HepG2 (cell line): ENCODE measurements at regions not wholly inside any gene's neighbourhood (a gene's known extent, or its start where the extent isn't known, plus 50 kb on each side); places are given as distances from the start of the nearest gene placed in this dataset.

Experiments used
- ATAC-seq: fragments of 200-7000 bp; cut with Tn5 transposase; 3 replicates; pipeline ENCODE4 v1.9.1; 2020; ENCODE audit warnings: mild to moderate bottlenecking, moderate library complexity
- BruUV-seq: library from RNA; stranded (reverse); fragments of 400-500 nt; replicated peaks from 2 replicates; lab custom pipeline; 2021; lab: Mats Ljungman, UMichigan
- CTCF ChIA-PET: fragments of 300-600 bp; formaldehyde crosslinking; extraction: SDS; loops from one replicate; lab custom pipeline; 2021; ENCODE audit warnings: low total read pairs, inconsistent platforms, low intra/inter-chr PET ratio; lab: Yijun Ruan, JAX
- POLR2A ChIA-PET: fragments of 350-600 bp; sonication (Branson Sonifier 250); formaldehyde crosslinking; loops from one replicate; lab custom pipeline; 2020; ENCODE audit warnings: antibody characterized with exemption, inconsistent platforms; lab: Yijun Ruan, JAX
- DNase-seq: peaks from one replicate; pipeline ENCODE4 v3.0.0-alpha.2; 2015; ENCODE audit warnings: low spot score
- FAIRE-seq: peaks from 3 replicates; lab custom pipeline; 2011; peaks lifted over from hg19 to GRCh38; lab: Jason Lieb, UNC
- H2AFZ ChIP-seq: one replicate; pipeline ENCODE4 v1.6.1; 2011; ENCODE audit warnings: low read length, inconsistent platforms
- H3K27ac ChIP-seq: fragments of 300-600 bp; 3 replicates; pipeline ENCODE4 v1.8.0; 2011; ENCODE audit warnings: mixed run types, mild to moderate bottlenecking, mixed read lengths, low read length, inconsistent platforms; ENCODE audit not compliant: insufficient read depth; ENCODE audit errors: extremely low read length
- H3K27me3 ChIP-seq, 2 experiments: fragments of 200-600 bp in 1 of 2; 2 replicates in 1 of 2; 3 replicates in 1 of 2; pipeline versions ENCODE4 v1.6.0 to v1.8.0; 2011; ENCODE audit warnings: low read length in 2 of 2, mild to moderate bottlenecking in 2 of 2, moderate library complexity in 2 of 2, inconsistent platforms in 1 of 2; ENCODE audit not compliant: insufficient read depth in 2 of 2, control insufficient read depth in 1 of 2
- H3K36me3 ChIP-seq, 2 experiments: fragments of 200-600 bp in 1 of 2; replicated peaks in 1 of 2; 2 replicates in 1 of 2; 3 replicates in 1 of 2; pipeline versions ENCODE4 v1.5.1 to v1.8.0; 2011; ENCODE audit warnings: low read length in 2 of 2, inconsistent platforms in 1 of 2; ENCODE audit not compliant: insufficient read depth in 2 of 2, control insufficient read depth in 1 of 2
- H3K4me1 ChIP-seq: 2 replicates; pipeline ENCODE4 v1.5.1; 2012; ENCODE audit warnings: low read length, inconsistent platforms; ENCODE audit not compliant: insufficient read depth
- H3K4me2 ChIP-seq: 2 replicates; pipeline ENCODE4 v1.6.0; 2011; ENCODE audit warnings: low read depth, low read length, inconsistent platforms
- H3K4me3 ChIP-seq, 3 experiments: fragments of 200-600 bp in 1 of 3; sonication (generic), shearing (Covaris generic) in 1 of 3; replicated peaks in 1 of 3; 2 replicates each; pipeline ENCODE4 v1.5.1; 2011 to 2016; ENCODE audit warnings: low read length in 3 of 3, inconsistent platforms in 2 of 3, low read depth in 2 of 3, mild to moderate bottlenecking in 2 of 3, control low read depth in 1 of 3, mixed read lengths in 1 of 3; ENCODE audit not compliant: insufficient read depth in 1 of 3
- H3K79me2 ChIP-seq: one replicate; pipeline ENCODE4 v1.6.1; 2011; ENCODE audit warnings: low read length, inconsistent platforms; ENCODE audit not compliant: insufficient read depth
- H3K9ac ChIP-seq: 2 replicates; pipeline ENCODE4 v1.6.0; 2011; ENCODE audit warnings: mild to moderate bottlenecking, low read depth, low read length, inconsistent platforms; ENCODE audit not compliant: insufficient read depth
- H3K9me3 ChIP-seq: 2 replicates; pipeline ENCODE4 v1.5.1; 2012; ENCODE audit warnings: mild to moderate bottlenecking, low read length
- H4K20me1 ChIP-seq: 2 replicates; pipeline ENCODE4 v1.6.0; 2011; ENCODE audit warnings: inconsistent platforms, mild to moderate bottlenecking, low read length, moderate library complexity; ENCODE audit not compliant: insufficient read depth
- ATRX ChIP-seq: sonication (generic); formaldehyde crosslinking; IDR thresholded peaks from 2 replicates; pipeline ENCODE4 v1.4.0; 2020; ENCODE audit warnings: missing genetic modification reagents, borderline replicate concordance
- ELF1 ChIP-seq: sonication (generic); formaldehyde crosslinking; IDR thresholded peaks from 2 replicates; pipeline ENCODE4 v1.4.0; 2020; ENCODE audit warnings: missing genetic modification reagents
- ELF3 ChIP-seq: IDR thresholded peaks from 2 replicates; pipeline ENCODE4 v1.6.1; 2016; ENCODE audit warnings: missing genetic modification reagents, missing compliant biosample characterization
- EZH2 ChIP-seq: conservative IDR thresholded peaks from 2 replicates; pipeline ENCODE4 v1.6.1; 2012; ENCODE audit warnings: mild to moderate bottlenecking, low read depth, low read length, moderate library complexity
- HHEX ChIP-seq: IDR thresholded peaks from 2 replicates; pipeline ENCODE4 v1.6.1; 2016; ENCODE audit warnings: control low read depth
- NBN ChIP-seq: fragments of 450-650 bp; conservative IDR thresholded peaks from 2 replicates; pipeline ENCODE4 v1.6.1; 2017
- ONECUT2 ChIP-seq: sonication (generic); formaldehyde crosslinking; IDR thresholded peaks from 2 replicates; pipeline ENCODE4 v1.4.0; 2020; ENCODE audit warnings: missing genetic modification reagents
- PITX1 ChIP-seq: sonication (generic); formaldehyde crosslinking; IDR thresholded peaks from 2 replicates; pipeline ENCODE4 v1.5.1; 2020; ENCODE audit warnings: mild to moderate bottlenecking, missing genetic modification reagents
- ZNF230 ChIP-seq: sonication (generic); formaldehyde crosslinking; IDR thresholded peaks from 2 replicates; pipeline ENCODE4 v1.4.0; 2020; ENCODE audit warnings: mild to moderate bottlenecking, missing genetic modification reagents
- ZNF616 ChIP-seq: sonication (generic); formaldehyde crosslinking; IDR thresholded peaks from 2 replicates; pipeline ENCODE4 v1.5.0; 2020; ENCODE audit warnings: low read depth, mild to moderate bottlenecking, missing genetic modification reagents
- ZSCAN25 ChIP-seq: sonication (generic); formaldehyde crosslinking; IDR thresholded peaks from 2 replicates; pipeline ENCODE4 v1.8.0; 2022; ENCODE audit warnings: mild to moderate bottlenecking, missing genetic modification reagents
- WGBS: methylation state at CpG from one replicate; pipeline ENCODE4 v1.1.6; 2017; ENCODE audit warnings: low lambda C conversion rate; 5-methylcytosine and 5-hydroxymethylcytosine counted together
- in situ Hi-C: cut with HindIII; loops from 2 replicates; pipeline ENCODE4 v1.10.0; 2017; ENCODE audit warnings: low pct_unique_long_range_greater_than_20kb; ENCODE audit not compliant: extremely low pct_ligation_motif_present
- intact Hi-C: fragments of 100-400 bp; cut with micrococcal nuclease; formaldehyde crosslinking; loops from one replicate; pipeline ENCODE4 v1.10.0; 2022; ENCODE audit not compliant: unreplicated experiment
- TF ChIP-seq, protein P1 (sequence below): sonication (generic); formaldehyde crosslinking; IDR thresholded peaks from 2 replicates; pipeline ENCODE4 v1.9.0; 2021; ENCODE audit warnings: missing genetic modification reagents, mild to moderate bottlenecking, borderline replicate concordance
- TF ChIP-seq, protein P2 (sequence below): conservative IDR thresholded peaks from 2 replicates; pipeline ENCODE4 v1.6.1; 2018; ENCODE audit warnings: missing genetic modification reagents
- TF ChIP-seq, protein P3 (sequence below): fragments of 450-650 bp; IDR thresholded peaks from 2 replicates; pipeline ENCODE4 v1.6.1; 2016

DNA sequence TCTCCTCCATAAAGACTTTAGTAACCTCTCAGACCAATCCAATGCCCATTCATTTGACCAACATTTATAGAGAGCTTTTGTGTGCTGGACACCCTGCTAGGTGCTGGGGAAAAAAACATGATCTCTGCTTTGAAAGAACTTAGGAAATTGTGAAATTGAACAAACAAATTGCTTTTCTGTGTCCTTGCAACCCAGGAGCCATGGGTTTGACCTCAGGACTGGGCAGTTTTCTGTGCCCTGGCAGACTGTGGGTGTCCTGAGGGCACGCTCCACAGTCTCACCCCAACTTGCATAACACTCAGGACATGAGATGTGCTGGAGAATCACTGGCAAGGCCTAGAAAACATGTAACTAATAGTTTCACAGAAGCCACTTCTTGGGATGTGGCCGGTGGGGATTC, 429.1 kb upstream of the ZMIZ1 start (continued):
- TF ChIP-seq ATRX (CRISPR knock-in tag) (no peak), ELF3 (CRISPR knock-in tag) (no peak), ONECUT2 (no peak), ELF1 (CRISPR knock-in tag) (no peak), HHEX (CRISPR knock-in tag) (no peak), ZSCAN25 (CRISPR knock-in tag) (no peak), EZH2 (no peak)
- TF ChIP-seq, protein P1, sequence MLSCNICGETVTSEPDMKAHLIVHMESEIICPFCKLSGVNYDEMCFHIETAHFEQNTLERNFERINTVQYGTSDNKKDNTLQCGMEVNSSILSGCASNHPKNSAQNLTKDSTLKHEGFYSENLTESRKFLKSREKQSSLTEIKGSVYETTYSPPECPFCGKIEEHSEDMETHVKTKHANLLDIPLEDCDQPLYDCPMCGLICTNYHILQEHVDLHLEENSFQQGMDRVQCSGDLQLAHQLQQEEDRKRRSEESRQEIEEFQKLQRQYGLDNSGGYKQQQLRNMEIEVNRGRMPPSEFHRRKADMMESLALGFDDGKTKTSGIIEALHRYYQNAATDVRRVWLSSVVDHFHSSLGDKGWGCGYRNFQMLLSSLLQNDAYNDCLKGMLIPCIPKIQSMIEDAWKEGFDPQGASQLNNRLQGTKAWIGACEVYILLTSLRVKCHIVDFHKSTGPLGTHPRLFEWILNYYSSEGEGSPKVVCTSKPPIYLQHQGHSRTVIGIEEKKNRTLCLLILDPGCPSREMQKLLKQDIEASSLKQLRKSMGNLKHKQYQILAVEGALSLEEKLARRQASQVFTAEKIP (CRISPR knock-in tag) = no peak
- TF ChIP-seq, protein P2, sequence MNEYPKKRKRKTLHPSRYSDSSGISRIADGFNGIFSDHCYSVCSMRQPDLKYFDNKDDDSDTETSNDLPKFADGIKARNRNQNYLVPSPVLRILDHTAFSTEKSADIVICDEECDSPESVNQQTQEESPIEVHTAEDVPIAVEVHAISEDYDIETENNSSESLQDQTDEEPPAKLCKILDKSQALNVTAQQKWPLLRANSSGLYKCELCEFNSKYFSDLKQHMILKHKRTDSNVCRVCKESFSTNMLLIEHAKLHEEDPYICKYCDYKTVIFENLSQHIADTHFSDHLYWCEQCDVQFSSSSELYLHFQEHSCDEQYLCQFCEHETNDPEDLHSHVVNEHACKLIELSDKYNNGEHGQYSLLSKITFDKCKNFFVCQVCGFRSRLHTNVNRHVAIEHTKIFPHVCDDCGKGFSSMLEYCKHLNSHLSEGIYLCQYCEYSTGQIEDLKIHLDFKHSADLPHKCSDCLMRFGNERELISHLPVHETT = no peak
- TF ChIP-seq, all 625 proteins: peak for 31

DNA sequence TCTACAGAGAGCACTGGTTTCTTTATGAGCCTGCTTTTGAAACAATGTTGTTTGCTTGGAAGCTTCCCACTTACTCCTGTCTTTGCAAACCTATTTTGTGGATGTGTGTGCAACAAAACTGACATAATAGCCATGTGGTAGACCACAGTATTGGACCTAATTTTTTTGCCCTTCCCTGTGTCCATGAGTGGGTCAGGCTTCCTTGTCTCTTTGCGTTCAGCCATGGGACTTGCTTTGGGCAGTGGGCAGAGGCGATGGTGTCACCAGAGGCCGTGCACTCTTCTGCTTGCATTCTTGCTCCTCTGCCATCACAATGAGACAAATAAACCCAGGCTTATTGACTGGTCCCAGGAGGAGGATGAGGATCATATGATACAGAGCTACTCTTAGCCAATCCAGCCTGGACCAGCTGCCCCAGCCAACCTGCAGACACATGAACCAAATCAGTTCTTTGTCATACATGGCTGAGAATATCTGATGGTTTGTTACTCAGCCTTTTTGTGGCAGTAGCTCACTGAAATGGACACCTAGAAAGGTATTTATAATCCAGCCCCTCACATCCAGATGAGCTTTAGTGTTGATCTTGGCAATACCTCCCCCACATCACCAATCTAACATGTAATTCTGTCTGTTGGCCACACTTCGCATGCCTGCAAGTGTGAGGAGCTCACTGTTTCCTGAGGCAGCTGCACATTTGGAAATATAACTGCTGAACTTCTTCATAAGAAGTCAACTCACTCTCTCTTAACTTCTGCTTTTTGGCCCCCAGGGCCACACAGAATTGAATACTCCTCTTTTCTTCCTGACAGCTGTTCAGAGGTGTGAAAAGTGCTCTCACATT, 427.8 kb upstream of the ZMIZ1 start:
- no peaks in the 10 kb centered on the region for H3K36me3 ChIP-seq
- H3K9me3 ChIP-seq = peaks cover 4% of the 10 kb centered on the region; the same call in 1 of the 2 replicates
- ATAC-seq = no peak
- no peak for DNase-seq
- no peak for TF ChIP-seq ZNF616 (CRISPR knock-in tag)
- no peak for TF ChIP-seq PITX1 (CRISPR knock-in tag)
- no peak for TF ChIP-seq NBN
- TF ChIP-seq, protein P3, sequence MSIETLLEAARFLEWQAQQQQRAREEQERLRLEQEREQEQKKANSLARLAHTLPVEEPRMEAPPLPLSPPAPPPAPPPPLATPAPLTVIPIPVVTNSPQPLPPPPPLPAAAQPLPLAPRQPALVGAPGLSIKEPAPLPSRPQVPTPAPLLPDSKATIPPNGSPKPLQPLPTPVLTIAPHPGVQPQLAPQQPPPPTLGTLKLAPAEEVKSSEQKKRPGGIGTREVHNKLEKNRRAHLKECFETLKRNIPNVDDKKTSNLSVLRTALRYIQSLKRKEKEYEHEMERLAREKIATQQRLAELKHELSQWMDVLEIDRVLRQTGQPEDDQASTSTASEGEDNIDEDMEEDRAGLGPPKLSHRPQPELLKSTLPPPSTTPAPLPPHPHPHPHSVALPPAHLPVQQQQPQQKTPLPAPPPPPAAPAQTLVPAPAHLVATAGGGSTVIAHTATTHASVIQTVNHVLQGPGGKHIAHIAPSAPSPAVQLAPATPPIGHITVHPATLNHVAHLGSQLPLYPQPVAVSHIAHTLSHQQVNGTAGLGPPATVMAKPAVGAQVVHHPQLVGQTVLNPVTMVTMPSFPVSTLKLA = no peak
- no peak for TF ChIP-seq ZNF230
- H3K27ac ChIP-seq = no peak overlapping the region
- BruUV-seq = no TSS peak
- no peak overlapping the region for H3K9ac ChIP-seq
- ChIA-PET POLR2A (interaction anchor here (1.0 kb wide), 1 partner anchor 100 kb away, joined by 3 read pairs; no protein-coding TSS in a partner anchor), CTCF (no interaction called here)
- 91% methylated on average over 4 of the region's 4 CpGs for WGBS
- in situ Hi-C loops (no loop called here), intact Hi-C loops (no loop called here)
- no peak overlapping the region for H3K4me2 ChIP-seq
- H3K4me1 ChIP-seq = peaks cover 62% of the 10 kb centered on the region
- no peak overlapping the region for H3K4me3 ChIP-seq
- H3K27me3 ChIP-seq = no peaks in the 10 kb centered on the region
- FAIRE-seq = no peak
- no peaks in the 10 kb centered on the region for H3K79me2 ChIP-seq
- H4K20me1 ChIP-seq = no peaks in the 10 kb centered on the region
- no peak overlapping the region for H2AFZ ChIP-seq
